Activated CD4-positive, alpha-beta T cell treated with anti-CD3 and anti-CD28 coated beads, Interleukin-2, Interleukin-4, amounts not matched to agents 100 ng/mL and 50 ng/mL, durations not matched to agents 16 hours and 8 hours (primary cell): ENCODE measurements at regions not wholly inside any gene's neighbourhood (a gene's known extent, or its start where the extent isn't known, plus 50 kb on each side); places are given as distances from the start of the nearest gene placed in this dataset.

Source experiments
- DNase-seq: peaks from one replicate; pipeline ENCODE4 v3.0.0-alpha.2; 2020; ENCODE audit warnings: low spot score

- DNase-seq = no peak
Measured at GRCh38 chr9:38154501-38155421, 85.7 kb upstream of the SHB start.

- DNase-seq = no peak
Measured at GRCh38 chr9:38153910-38154291, 84.9 kb upstream of the SHB start.

DNA sequence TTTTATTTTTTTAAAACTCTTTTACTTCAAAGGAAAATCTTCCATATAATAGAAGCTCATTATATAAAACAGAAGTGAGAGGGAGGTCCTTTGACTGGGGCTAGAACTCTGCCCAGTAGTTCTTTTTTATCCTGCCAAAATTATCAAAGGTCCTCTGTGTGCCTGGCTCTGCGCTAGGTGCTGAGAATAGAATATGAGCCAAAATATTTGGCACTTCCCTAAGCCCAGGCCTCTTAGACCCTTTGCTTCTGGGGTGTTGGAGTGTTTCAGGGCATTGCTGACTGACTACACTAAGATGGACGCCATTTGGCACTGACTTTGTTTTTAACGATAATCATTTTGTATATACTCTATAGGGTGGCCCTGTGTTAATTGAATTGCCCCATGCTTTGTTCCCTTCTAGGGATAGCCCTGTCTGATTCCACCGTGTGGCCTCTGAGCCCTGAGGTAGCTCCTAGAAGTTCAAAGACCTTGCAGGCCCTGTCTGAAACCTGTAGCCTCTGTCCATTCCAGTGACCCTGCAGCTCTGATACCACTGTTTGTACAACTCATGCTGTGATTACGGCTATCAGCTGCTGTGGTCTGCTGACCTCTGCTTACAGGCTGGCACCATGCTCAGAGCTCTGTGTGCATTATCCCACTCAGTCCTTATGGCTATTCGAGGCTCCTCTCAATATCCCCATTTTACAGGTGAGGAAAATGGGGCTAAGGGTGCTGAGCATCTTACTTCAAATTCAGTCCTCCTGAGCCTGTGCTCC, 84.3 kb upstream of the SHB start:
- no peak for DNase-seq

GRCh38 chr9:38149647-38150046, 80.6 kb upstream of the SHB start:
- no peak for DNase-seq

DNA sequence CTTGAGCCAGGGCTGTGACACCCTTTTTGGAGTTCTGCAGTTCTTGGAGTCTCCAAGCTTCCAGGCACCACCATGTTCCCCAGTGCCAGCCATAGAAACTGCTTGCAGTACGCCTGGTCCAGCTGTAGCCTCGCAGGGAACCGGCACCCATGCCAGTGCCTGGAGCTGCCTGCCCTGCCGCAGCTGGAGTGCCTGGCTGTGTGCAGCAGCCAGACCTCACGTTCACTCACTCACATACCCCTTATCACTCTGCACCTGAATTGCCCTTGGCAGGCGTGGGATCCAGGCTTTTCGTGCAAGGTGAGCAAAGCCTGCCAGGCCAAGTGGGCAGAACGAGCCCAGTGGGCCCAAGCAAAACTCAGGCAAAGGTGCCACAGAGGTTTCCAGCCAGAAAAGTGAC, 77.8 kb upstream of the SHB start:
- no peak for DNase-seq

- DNase-seq = no peak
Measured at GRCh38 chr9:38145526-38146053, 76.6 kb upstream of the SHB start.

GRCh38 chr9:38144421-38144820, 75.4 kb upstream of the SHB start:
- DNase-seq = no peak

DNA sequence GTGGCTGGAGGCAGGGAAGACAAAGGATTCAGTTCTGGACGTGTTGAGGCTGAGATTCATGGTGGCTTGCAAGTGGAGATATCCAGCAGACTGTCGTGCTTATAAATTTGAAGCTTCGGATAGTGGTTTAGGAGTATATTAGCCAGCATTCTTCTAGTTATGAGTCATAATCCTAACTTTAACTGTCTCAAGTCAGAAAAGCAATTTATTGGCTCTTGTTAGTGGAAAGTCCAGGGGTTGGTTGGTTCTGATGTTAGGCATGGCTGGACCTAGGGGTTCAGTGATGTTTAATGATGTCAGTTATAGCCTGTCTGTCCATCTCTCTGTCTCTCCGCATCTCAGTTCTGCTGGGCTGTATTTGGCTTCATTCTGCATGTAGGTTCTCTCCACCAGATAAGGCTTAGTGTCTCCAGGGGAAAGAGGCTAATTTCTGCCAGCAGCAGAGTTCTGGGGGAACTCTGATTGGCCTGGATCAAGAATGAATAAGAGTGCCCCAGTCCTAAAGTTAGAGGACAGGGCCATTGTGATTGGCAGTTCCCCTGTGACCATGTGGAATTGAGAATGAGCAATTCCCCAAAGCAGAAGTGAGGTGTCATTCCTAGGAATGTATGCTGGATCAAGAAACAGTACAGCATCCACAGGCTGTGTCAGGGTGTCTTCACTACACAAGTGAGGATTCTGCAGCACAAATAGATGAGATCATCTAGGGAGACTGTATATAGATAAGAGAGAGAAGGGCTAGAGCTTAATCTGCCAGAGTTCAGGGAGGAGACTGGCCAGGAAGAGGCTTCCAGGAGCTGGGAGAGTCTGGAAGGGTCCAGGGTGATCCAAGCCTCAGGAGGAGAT, 72.9 kb upstream of the SHB start:
- DNase-seq = no peak

GRCh38 chr9:38138276-38138675, 69.2 kb upstream of the SHB start:
- DNase-seq = no peak

DNA sequence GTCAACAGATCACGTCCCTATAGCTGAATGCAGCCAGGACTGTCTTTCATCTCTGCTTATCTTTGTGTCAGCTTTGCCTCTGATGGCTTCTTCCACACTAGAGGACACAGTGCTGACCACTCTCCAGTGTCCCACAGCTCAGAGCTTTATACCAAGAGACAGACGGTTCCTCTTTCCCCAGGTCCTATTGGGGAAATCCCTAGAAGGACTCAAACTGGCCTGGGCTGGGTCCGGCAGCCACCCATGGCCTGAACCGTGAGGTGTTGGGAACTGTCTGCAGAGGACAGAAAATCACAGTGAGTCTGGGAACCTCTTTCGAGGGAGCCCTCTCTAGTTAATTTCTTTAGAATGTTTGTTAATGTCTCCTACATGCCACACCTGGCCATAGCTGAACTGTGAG, 68.3 kb upstream of the SHB start:
- no peak for DNase-seq

DNA sequence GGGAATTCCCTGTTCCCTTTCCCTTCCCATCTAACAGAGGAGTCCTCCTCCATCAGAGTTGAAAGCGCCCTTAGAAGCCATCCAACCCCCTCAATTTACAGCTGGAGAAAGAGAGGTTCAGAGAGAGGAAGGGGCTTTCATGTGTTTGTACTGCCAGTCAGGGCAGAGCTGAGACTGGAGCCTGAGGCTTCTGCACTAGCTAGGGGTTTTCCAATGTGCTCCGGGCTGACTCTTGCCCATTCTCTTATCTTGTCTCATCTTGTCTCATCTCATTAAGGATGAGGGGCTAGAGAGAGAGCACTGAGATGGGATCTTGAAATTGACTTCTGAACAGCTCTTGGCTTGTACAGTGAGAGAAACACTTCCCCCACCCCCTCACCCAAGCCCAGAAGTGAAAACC, 67.4 kb upstream of the SHB start:
- no peak for DNase-seq

GRCh38 chr9:38134611-38135237, 65.7 kb upstream of the SHB start:
- DNase-seq = no peak

DNA sequence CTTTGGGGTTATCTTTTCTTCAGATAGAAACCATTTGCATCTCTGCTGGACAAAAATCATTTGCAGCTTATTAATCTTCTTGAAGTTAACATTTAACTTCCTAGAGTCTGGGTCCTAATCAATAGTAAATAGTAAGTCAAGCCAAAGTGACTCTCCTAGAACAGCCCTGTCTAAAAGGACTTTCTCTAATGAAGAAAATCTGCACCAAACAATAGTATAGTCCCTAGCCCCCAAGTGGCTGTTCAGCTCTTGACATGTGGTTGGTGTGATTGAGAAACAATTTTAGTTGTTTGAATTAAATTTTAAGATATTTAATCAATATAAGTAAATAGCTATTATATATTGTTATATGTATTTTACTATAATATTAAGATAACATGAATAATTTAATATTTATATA, 64.6 kb upstream of the SHB start:
- DNase-seq = no peak

- no peak for DNase-seq
Measured at GRCh38 chr9:38132956-38133355, 63.9 kb upstream of the SHB start.

GRCh38 chr9:38131729-38132128, 62.7 kb upstream of the SHB start:
- no peak for DNase-seq

DNA sequence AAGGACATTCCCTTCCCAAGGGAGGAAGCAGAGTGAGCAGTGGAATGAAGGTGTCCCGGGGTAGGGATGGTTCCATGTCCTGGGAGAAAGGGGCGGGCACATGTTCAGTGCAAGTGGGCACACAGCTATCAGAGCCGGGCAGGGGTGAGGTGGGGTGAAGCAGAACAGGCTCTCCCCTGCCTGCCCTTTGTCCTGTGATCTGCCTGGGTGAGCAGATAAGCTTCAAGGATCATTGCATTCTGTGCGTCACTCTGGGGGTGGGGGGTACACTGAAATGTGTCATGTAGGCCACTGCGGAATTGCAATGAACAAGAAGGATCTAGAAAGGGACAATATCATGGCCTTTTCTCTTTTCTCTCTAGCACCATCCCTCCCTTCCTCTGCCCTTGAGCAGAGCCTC, 61.7 kb upstream of the SHB start:
- DNase-seq = no peak

GRCh38 chr9:38129366-38129765, 60.3 kb upstream of the SHB start:
- no peak for DNase-seq

DNA sequence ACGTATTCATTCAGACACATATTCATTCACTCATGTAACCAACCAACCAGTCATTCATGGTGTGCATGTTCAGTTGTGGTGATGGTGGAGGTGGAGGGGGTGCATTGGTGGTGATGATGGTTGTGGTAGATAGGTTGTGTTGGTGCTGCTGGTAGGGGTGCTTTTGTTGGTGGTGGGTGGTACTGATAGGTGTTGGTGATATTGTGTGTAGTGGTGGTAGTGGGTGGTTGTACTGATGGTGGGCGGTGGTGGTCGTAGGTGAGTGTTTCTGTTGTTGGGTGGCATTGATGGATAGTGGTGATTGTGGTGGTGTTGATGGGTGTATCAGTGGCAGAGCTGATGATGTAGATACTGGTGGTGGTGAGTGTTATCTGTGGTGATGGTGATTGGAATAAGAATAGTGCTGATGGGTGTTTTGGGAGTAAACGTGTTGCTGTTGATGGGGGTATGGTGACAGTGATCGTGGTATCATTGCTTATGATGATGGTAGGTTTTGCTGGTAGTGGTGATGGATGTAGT, 59.8 kb upstream of the SHB start:
- no peak for DNase-seq

GRCh38 chr9:38127271-38127839, 58.3 kb upstream of the SHB start:
- DNase-seq = no peak

- DNase-seq = no peak
Measured at GRCh38 chr9:38126730-38127129, 57.7 kb upstream of the SHB start.

- DNase-seq = no peak
Measured at GRCh38 chr9:38125889-38126288, 56.9 kb upstream of the SHB start.
